Kidney (tissue), 13 donors: ENCODE measurements at regions not wholly inside any gene's neighbourhood (a gene's known extent, or its start where the extent isn't known, plus 50 kb on each side); places are given as distances from the start of the nearest gene placed in this dataset.
"Not testable (repeated sequence)": the region's sequence is repeated elsewhere in the genome, so short reads cannot be mapped to it uniquely, and the experiment has no call there.

Source experiments
- DNase-seq, 5 donors: peaks; one replicate each; pipeline ENCODE4 v3.0.0-alpha.2; 2013 to 2020
- FAIRE-seq: peaks from 2 replicates; lab custom pipeline; 2012; peaks lifted over from hg19 to GRCh38; lab: Jason Lieb, UNC
- H3K27ac ChIP-seq, 2 donors: one replicate each; pipeline ENCODE4 v1.7.0; 2013; ENCODE audit warnings: low read depth in 2 of 2, low read length in 2 of 2, inconsistent platforms in 1 of 2
- H3K27me3 ChIP-seq: one replicate; pipeline ENCODE4 v1.7.1; 2013; ENCODE audit warnings: low read length, inconsistent platforms; ENCODE audit not compliant: control insufficient read depth, insufficient read depth
- H3K36me3 ChIP-seq, 3 donors: one replicate each; pipeline versions ENCODE4 v1.7.0 to v1.7.1; 2013; ENCODE audit warnings: low read length in 3 of 3, control low read depth in 1 of 3, inconsistent platforms in 1 of 3; ENCODE audit not compliant: insufficient read depth in 3 of 3, control insufficient read depth in 2 of 3
- H3K4me1 ChIP-seq, 3 donors: one replicate each; pipeline versions ENCODE4 v1.7.0 to v1.7.1; 2013; ENCODE audit warnings: low read length in 3 of 3, inconsistent platforms in 1 of 3, low read depth in 1 of 3; ENCODE audit not compliant: control insufficient read depth in 2 of 3, insufficient read depth in 2 of 3
- H3K4me3 ChIP-seq, 3 donors: one replicate each; pipeline versions ENCODE4 v1.7.0 to v1.8.1; 2013; ENCODE audit warnings: low read length in 3 of 3, control low read depth in 1 of 3, inconsistent platforms in 1 of 3
- H3K9ac ChIP-seq, 3 donors: one replicate each; pipeline versions ENCODE4 v1.7.0 to v1.7.1; 2013; ENCODE audit warnings: low read length in 3 of 3, control low read depth in 1 of 3, inconsistent platforms in 1 of 3
- H3K9me3 ChIP-seq, 3 donors: one replicate each; pipeline versions ENCODE4 v1.7.0 to v1.7.1; 2013; ENCODE audit warnings: low read length in 3 of 3, control low read depth in 1 of 3, inconsistent platforms in 1 of 3; ENCODE audit not compliant: control insufficient read depth in 2 of 3, insufficient read depth in 1 of 3
- CTCF ChIP-seq: IDR thresholded peaks from 3 replicates; pipeline ENCODE4 v1.5.1; 2012; ENCODE audit warnings: mild to moderate bottlenecking, moderate library complexity, borderline replicate concordance; ENCODE audit not compliant: insufficient read depth; ENCODE audit errors: extremely low read depth
- intact Hi-C: fragments of 100-400 bp; cut with DNase I; formaldehyde crosslinking; loops from one replicate; pipeline ENCODE4 v1.11.1; 2022
- donor health status: control.
- donor health status: control.
- donor health status: control.
- donor health status: control.
- donor health status: control.
- donor health status: DM: yes; HTN: yes; CAD: no.
- donor health status: Normal renal cell carcinoma (clear cell type).

- no peak for FAIRE-seq
- Histone ChIP-seq H3K4me3 (no peak overlapping the region), H3K36me3 (no peaks in the 10 kb centered on the region), H3K27me3 (no peaks in the 10 kb centered on the region), H3K4me1 (no peaks in the 10 kb centered on the region), H3K9ac (no peak overlapping the region), H3K9me3 (no peaks in the 10 kb centered on the region), H3K27ac (no peak overlapping the region)
- TF ChIP-seq CTCF: no peak
- intact Hi-C loops: no loop called here
- DNase-seq: peak in 1 of 5 donors; percentile 59
Measured at GRCh38 chr2:91839904-91840868, 3031.0 kb upstream of the TEKT4 start.

- H3K36me3 ChIP-seq, H3K4me1 ChIP-seq, FAIRE-seq, H3K9me3 ChIP-seq, intact Hi-C loops, DNase-seq, H3K9ac ChIP-seq, H3K27me3 ChIP-seq, H3K4me3 ChIP-seq, H3K27ac ChIP-seq: not testable (repeated sequence)
Measured at GRCh38 chr2:91842264-91842663, 3029.0 kb upstream of the TEKT4 start.

GRCh38 chr2:91842913-91843312 lies 3028.3 kb upstream of the TEKT4 start:
- H3K27ac ChIP-seq, H3K27me3 ChIP-seq, FAIRE-seq, H3K36me3 ChIP-seq, H3K9me3 ChIP-seq, intact Hi-C loops, H3K4me1 ChIP-seq, DNase-seq, H3K9ac ChIP-seq, H3K4me3 ChIP-seq: not testable (repeated sequence)

- intact Hi-C loops, H3K27ac ChIP-seq, H3K36me3 ChIP-seq, H3K27me3 ChIP-seq, H3K4me1 ChIP-seq, H3K4me3 ChIP-seq, H3K9me3 ChIP-seq, FAIRE-seq, DNase-seq, H3K9ac ChIP-seq: not testable (repeated sequence)
Measured at GRCh38 chr2:91843723-91844450, 3027.3 kb upstream of the TEKT4 start.

- H3K9me3 ChIP-seq, intact Hi-C loops, H3K9ac ChIP-seq, DNase-seq, FAIRE-seq, H3K36me3 ChIP-seq, H3K4me3 ChIP-seq, H3K4me1 ChIP-seq, H3K27me3 ChIP-seq, H3K27ac ChIP-seq: not testable (repeated sequence)
Measured at GRCh38 chr2:91844451-91844825, 3026.8 kb upstream of the TEKT4 start.

- H3K9me3 ChIP-seq, H3K9ac ChIP-seq, H3K36me3 ChIP-seq, H3K27me3 ChIP-seq, H3K27ac ChIP-seq, H3K4me3 ChIP-seq, FAIRE-seq, DNase-seq, intact Hi-C loops, H3K4me1 ChIP-seq: not testable (repeated sequence)
Measured at GRCh38 chr2:91846388-91846787, 3024.8 kb upstream of the TEKT4 start.

GRCh38 chr2:91851689-91852420 lies 3019.4 kb upstream of the TEKT4 start:
- H3K9ac ChIP-seq, H3K27ac ChIP-seq, FAIRE-seq, H3K9me3 ChIP-seq, H3K4me1 ChIP-seq, H3K36me3 ChIP-seq, H3K4me3 ChIP-seq, H3K27me3 ChIP-seq, intact Hi-C loops: not testable (repeated sequence)
- DNase-seq: peak in 1 of 5 donors; percentile 55
